Vagina (tissue), 2 donors: ENCODE measurements at regions not wholly inside any gene's neighbourhood (a gene's known extent, or its start where the extent isn't known, plus 50 kb on each side); places are given as distances from the start of the nearest gene placed in this dataset.

Source experiments
- CTCF ChIP-seq, 3 experiments: fragments of 450-650 bp in 2 of 3; fragments of 200-600 bp in 1 of 3; sonication (generic) in 1 of 3; IDR thresholded peaks; one replicate each; pipeline ENCODE4 v1.5.1; 2017 to 2019; ENCODE audit warnings: antibody characterized with exemption in 3 of 3, mild to moderate bottlenecking in 2 of 3, moderate library complexity in 2 of 3
- POLR2A ChIP-seq, 2 donors: fragments of 450-650 bp; IDR thresholded peaks; one replicate each; pipeline ENCODE4 v1.6.1; 2017; ENCODE audit warnings: antibody characterized with exemption in 2 of 2, mild to moderate bottlenecking in 2 of 2, moderate library complexity in 2 of 2

GRCh38 chr10:62873866-62874265 is 57.7 kb upstream of the EGR2 start:
- TF ChIP-seq CTCF (IDR thresholded peaks at IDR 0.05) (no peak), POLR2A (IDR thresholded peaks at IDR 0.05) (no peak)
